GM10248 (cell line): ENCODE measurements at regions not wholly inside any gene's neighbourhood (a gene's known extent, or its start where the extent isn't known, plus 50 kb on each side); places are given as distances from the start of the nearest gene placed in this dataset.
"Not testable (repeated sequence)": the region's sequence is repeated elsewhere in the genome, so short reads cannot be mapped to it uniquely, and the experiment has no call there.

Experiments
- CTCF ChIA-PET: fragments of 300-600 bp; sonication (Branson Sonifier 250); formaldehyde crosslinking; extraction: SDS; loops from one replicate; lab custom pipeline; 2021; ENCODE audit warnings: antibody characterized with exemption; lab: Yijun Ruan, JAX
- POLR2A ChIA-PET: fragments of 350-650 bp; sonication (Branson Sonifier 250); formaldehyde crosslinking; extraction: SDS; loops from one replicate; lab custom pipeline; 2020; ENCODE audit warnings: antibody characterized with exemption; lab: Yijun Ruan, JAX
- DNase-seq: peaks from one replicate; pipeline ENCODE4 v3.0.0; 2012; ENCODE audit errors: extremely low spot score
- TF ChIP-seq, protein P1 (sequence below): IDR thresholded peaks from 2 replicates; pipeline ENCODE4 v1.5.1; 2012; ENCODE audit warnings: mild to moderate bottlenecking, low read depth; ENCODE audit errors: extremely low read depth, missing control alignments, control extremely low read depth

DNA sequence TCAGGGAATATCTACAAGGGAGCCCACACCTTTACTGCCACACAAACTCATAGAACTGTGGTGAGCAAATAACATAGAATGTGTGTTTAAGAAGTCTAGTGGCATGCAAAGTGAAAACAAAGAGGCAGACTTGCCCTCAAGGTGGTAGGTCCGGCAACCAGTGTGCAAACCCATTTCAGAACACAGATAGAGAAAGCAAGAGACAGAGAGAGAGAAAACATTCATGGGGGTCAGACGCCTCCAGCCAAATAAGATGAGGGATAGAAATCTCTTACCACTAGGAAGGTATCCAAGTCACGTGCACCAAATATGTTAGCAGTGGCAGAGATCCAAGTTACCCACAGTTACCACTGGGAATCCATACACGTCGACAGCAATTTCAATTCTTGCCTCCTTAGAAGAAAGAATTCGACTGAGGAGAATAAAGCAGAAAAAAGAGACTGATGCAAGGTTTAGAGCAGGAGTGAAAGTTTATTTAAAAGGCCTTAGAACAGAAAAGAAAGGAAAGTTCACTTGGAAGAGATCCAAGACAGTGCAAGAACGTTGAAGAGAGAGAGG lies 252.8 kb downstream of the NAP1L3 start:
- POLR2A ChIA-PET, result no interaction called here
- CTCF ChIA-PET, result no interaction called here
- DNase-seq, result no peak
- TF ChIP-seq, protein P1, sequence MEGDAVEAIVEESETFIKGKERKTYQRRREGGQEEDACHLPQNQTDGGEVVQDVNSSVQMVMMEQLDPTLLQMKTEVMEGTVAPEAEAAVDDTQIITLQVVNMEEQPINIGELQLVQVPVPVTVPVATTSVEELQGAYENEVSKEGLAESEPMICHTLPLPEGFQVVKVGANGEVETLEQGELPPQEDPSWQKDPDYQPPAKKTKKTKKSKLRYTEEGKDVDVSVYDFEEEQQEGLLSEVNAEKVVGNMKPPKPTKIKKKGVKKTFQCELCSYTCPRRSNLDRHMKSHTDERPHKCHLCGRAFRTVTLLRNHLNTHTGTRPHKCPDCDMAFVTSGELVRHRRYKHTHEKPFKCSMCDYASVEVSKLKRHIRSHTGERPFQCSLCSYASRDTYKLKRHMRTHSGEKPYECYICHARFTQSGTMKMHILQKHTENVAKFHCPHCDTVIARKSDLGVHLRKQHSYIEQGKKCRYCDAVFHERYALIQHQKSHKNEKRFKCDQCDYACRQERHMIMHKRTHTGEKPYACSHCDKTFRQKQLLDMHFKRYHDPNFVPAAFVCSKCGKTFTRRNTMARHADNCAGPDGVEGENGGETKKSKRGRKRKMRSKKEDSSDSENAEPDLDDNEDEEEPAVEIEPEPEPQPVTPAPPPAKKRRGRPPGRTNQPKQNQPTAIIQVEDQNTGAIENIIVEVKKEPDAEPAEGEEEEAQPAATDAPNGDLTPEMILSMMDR, result no peak

DNA sequence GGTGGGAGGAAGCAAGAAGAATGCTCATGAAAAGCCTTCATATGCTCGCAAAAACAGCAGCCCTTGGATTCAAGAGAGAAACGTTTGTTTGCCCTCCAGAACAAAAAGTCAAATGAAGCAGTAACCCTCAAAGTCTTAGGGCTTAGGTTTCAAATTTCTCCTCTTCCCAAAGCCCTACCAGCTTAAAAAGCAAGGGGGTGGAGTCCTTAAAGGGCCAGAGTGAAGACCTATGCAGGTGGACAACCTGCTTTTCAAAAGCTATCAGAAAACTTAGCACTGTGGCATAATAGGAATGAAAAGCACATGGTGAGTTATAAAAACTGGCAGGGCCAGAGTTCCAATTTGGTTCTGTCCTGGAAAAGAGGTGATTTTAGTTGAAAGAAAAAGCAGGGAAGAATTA lies 253.3 kb downstream of the NAP1L3 start:
- TF ChIP-seq, protein P1, result no peak
- POLR2A ChIA-PET, result no interaction called here
- no peak for DNase-seq
- CTCF ChIA-PET, result no interaction called here

DNA sequence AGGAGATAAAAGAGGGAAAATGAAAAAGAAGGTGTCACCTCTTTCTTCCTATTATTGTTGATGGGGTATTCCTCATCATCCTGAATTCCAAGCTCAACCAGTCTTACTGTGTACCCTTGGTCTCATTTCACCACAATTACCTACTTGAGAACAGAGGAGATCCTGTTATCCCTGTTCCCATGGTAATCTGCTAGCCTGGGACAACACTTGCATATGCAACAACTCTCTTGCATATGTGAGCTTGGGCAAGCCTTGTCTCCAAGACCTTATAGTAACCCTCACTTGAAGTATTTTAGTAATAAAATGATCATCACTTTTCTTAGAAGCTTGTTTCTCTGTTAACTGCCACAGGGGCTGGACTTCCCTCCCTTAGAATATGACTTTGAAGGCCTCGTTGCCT lies 253.7 kb downstream of the NAP1L3 start:
- ChIA-PET POLR2A (no interaction called here), CTCF (no interaction called here)
- no peak for DNase-seq
- TF ChIP-seq, protein P1, result no peak

DNA sequence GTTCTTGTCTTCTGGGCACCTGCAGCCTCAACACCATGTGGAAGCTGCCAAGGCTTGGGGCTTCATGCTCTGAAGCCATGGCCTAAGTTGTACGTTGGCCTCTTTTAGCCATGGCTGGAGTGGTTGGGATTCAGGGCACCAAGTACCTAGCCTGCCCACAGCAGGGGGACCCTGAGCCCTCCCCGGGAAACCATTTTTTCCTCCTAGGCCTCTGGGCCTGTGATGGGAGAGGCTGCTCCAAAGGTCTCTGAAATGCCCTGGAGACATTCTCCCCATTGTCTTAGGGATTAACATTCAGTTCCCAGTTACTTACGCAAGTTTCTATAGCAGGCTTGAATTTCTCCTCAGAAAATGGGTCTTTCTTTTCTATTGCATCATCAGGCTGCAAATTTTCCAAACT lies 269.3 kb downstream of the NAP1L3 start:
- ChIA-PET POLR2A (no interaction called here), CTCF (no interaction called here)
- TF ChIP-seq, protein P1, result no peak
- no peak for DNase-seq

DNA sequence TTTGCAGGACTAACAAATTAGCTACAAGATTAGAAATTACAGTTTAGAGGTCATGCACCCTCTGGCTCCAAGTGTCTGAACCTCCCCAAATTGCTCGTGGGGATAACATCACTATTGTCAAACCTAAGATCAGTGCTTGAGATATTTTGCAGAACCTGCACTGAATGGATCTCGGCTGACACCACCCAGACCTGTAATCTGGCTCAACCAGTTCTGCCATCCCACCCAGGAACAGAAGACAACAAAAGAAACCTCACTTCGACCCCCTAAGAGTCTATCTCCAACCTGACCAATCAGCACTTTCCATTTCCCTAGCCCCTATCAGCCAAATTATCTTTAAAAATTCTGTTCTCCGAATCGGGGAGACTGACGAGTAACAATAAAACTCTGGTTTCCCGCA lies 318.7 kb downstream of the NAP1L3 start:
- ChIA-PET POLR2A (no interaction called here), CTCF (no interaction called here)
- TF ChIP-seq, protein P1, result no peak
- no peak for DNase-seq

DNA sequence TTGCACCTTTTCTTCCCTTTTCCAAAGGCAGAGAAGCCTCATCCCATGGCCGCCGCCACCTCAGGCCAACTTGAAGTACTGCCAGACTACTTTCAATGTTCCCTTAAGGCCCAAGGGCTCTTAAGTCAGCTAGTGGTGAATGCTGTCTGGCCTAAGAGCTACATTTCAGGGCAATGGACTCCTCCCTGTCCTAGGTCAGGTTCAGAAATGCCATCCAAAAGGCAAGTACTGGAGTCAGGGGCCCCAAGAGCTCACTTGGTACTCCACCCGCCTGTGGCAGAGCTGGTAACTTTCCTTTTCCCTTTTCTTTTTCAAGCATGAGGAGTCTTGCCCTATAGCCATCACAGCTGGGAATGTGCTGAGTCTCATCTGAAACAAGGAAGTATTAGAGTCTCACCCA lies 327.1 kb downstream of the NAP1L3 start:
- DNase-seq, result no peak
- ChIA-PET CTCF (no interaction called here), POLR2A (no interaction called here)
- TF ChIP-seq, protein P1, result no peak

DNA sequence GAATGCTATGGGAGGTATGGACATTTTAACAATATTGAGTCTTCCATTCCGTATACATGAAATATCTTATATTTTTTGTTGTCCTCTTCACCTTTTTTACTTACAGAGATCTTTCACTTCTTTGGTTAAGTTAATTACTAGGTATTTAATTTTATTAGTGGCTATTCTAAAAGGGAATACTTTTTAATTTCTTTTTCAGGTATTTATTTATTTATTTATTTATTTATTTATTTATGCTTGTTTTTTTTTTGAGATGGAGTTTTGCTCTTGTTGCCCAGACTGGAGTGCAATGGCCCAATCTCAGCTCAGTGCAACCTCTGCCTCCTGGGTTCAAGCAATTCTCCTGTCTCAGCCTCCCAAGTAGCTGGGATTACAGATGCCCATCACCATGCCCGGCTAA lies 329.1 kb downstream of the NAP1L3 start:
- POLR2A ChIA-PET, CTCF ChIA-PET, DNase-seq: not testable (repeated sequence)
